ENCODE measurements at regions not wholly inside any gene's neighbourhood (a gene's known extent, or its start where the extent isn't known, plus 50 kb on each side); places are given as distances from the start of the nearest gene placed in this dataset.

- ChIA-PET POLR2A (no interaction called here), RAD21 (ENCODE audit: unreplicated experiment) (no interaction called here), SMC1A (ENCODE audit: uncharacterized antibody, unreplicated experiment) (interaction anchor here (0.9 kb wide), 1 partner anchor 55 kb away, joined by 3 read pairs; no protein-coding TSS in a partner anchor), CTCF (no interaction called here)
- 47% methylated on average over 4 of the region's 4 CpGs for WGBS (ENCODE audit: insufficient coverage, insufficient replicate concordance, low lambda C conversion rate, missing lambda C conversion rate)
- intact Hi-C loops (cut with micrococcal nuclease; ENCODE audit: unreplicated experiment), result no loop called here
- no peaks in the 10 kb centered on the region for H3K9me3 ChIP-seq (replicated peaks; ENCODE audit: control insufficient read depth, insufficient read depth, low read length)
- H3K36me3 ChIP-seq (ENCODE audit: control insufficient read depth in 2 of 2, insufficient read depth in 2 of 2, low read length in 1 of 2), result no peaks in the 10 kb centered on the region
- no peak for DNase-seq (ENCODE audit: low read depth, low spot score)
- no peak overlapping the region for H2AFZ ChIP-seq (ENCODE audit: control insufficient read depth, low read depth, low read length)
- H3K9ac ChIP-seq (ENCODE audit: control insufficient read depth, insufficient read depth, low read length), result no peak overlapping the region
- no TSS peak for BruUV-seq (replicated peaks)
- no peaks in the 10 kb centered on the region for H3K4me1 ChIP-seq (ENCODE audit: control insufficient read depth, insufficient read depth, low read length)
- H4K20me1 ChIP-seq (ENCODE audit: control insufficient read depth, insufficient read depth), result no peaks in the 10 kb centered on the region
- H3K4me3 ChIP-seq, result no peak overlapping the region
- in situ Hi-C loops (cut with MboI), result no loop called here
- ATAC-seq, result peak; percentile 44; the same call in 2 of the 3 replicates
- no peak for FAIRE-seq
- no peaks in the 10 kb centered on the region for H3K79me2 ChIP-seq (ENCODE audit: control insufficient read depth, insufficient read depth, low read length)
- no peak overlapping the region for H3K4me2 ChIP-seq (ENCODE audit: control insufficient read depth, insufficient read depth)
- H3K27ac ChIP-seq (ENCODE audit: control insufficient read depth, insufficient read depth), result no peak overlapping the region
- TF ChIP-seq POLR2A (IDR thresholded peaks at IDR 0.05; ENCODE audit: low read depth, low read length), result no peak
- no peak for TF ChIP-seq IKZF1 (conservative IDR thresholded peaks at IDR 0.05)
- TF ChIP-seq NKRF (conservative IDR thresholded peaks at IDR 0.05), result no peak
- TF ChIP-seq CTCF (IDR thresholded peaks at IDR 0.05 in 2 of 3, conservative IDR thresholded peaks at IDR 0.05 in 1 of 3; ENCODE audit: control insufficient read depth in 2 of 3, extremely low read depth in 1 of 3, insufficient read depth in 1 of 3, low read depth in 3 of 3, low read length in 3 of 3), result peak in 1 of 3 experiments; percentile 27; a peak in 1 of 6 replicates
- no peak for TF ChIP-seq MTA2 (IDR thresholded peaks at IDR 0.05; ENCODE audit: low read depth)
- no peak for TF ChIP-seq ZBTB40 (IDR thresholded peaks at IDR 0.05; ENCODE audit: borderline replicate concordance)
- TF ChIP-seq MEF2B (IDR thresholded peaks at IDR 0.05; ENCODE audit: partially characterized antibody, poor library complexity, severe bottlenecking), result no peak
- TF ChIP-seq CBX3 (IDR thresholded peaks at IDR 0.05; ENCODE audit: borderline replicate concordance, low read depth), result no peak
- no peak for TF ChIP-seq RFX5 (IDR thresholded peaks at IDR 0.05; ENCODE audit: low read depth, low read length)
- TF ChIP-seq ZNF622 (IDR thresholded peaks at IDR 0.05), result no peak
- TF ChIP-seq POLR2AphosphoS2 (IDR thresholded peaks at IDR 0.05; ENCODE audit: low read depth, low read length), result no peak
- no peak for TF ChIP-seq CBX5 (IDR thresholded peaks at IDR 0.05; ENCODE audit: low read depth)
- TF ChIP-seq LARP7 (IDR thresholded peaks at IDR 0.05), result no peak
- TF ChIP-seq RAD21 (IDR thresholded peaks at IDR 0.05; ENCODE audit: insufficient read depth, low read depth, low read length), result peak; percentile 38; the same call in 1 of the 2 replicates
- H3K27me3 ChIP-seq (replicated peaks in 1 of 2; ENCODE audit: control insufficient read depth in 2 of 2, insufficient read depth in 2 of 2, low read length in 1 of 2), result no peaks in the 10 kb centered on the region
Observed at GRCh38 chr7:110204527-110204926, 886.4 kb upstream of the LRRN3 start.
